ENCODE measurements at regions not wholly inside any gene's neighbourhood (a gene's known extent, or its start where the extent isn't known, plus 50 kb on each side); places are given as distances from the start of the nearest gene placed in this dataset.

DNA sequence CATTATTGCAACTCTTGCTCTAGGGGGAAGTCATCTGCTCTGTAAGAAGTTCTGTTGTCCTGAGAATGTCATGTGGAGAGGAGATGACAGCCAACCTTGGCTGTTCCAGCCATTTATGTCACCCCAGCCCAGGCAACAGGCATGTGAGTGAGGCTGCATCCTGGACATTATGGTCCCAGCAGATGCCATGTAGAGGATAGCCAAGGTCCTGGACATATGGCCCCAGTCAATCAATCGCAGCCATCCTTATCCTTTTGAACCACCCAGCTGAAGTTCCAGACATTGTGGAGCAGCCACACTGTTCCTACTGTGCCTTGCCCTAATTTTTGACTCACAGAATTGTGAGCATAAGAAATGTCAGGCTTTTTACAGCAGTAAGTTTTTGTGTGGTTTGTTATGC is 84.9 kb downstream of the AVPR1A start:
- Histone ChIP-seq H3K36me3 (replicated peaks in 1 of 2; ENCODE audit: control insufficient read depth in 2 of 2, insufficient read depth in 2 of 2, low read length in 2 of 2) (no peaks in the 10 kb centered on the region), H2AFZ (ENCODE audit: low read length) (no peak overlapping the region), H3K4me3 (ENCODE audit: low read length in 2 of 2) (no peak overlapping the region), H3K27ac (replicated peaks; ENCODE audit: low read length) (no peak overlapping the region), H3K14ac (ENCODE audit: low read length) (no peak overlapping the region), H4K8ac (ENCODE audit: low read depth, low read length) (no peak overlapping the region), H3K18ac (ENCODE audit: low read length) (no peak overlapping the region), H2BK120ac (ENCODE audit: low read depth, low read length) (no peak overlapping the region), H2AK5ac (ENCODE audit: low read depth, low read length) (no peak overlapping the region), H2BK12ac (ENCODE audit: low read length) (no peak overlapping the region), H3K4me2 (ENCODE audit: insufficient read depth, low read length, poor library complexity, severe bottlenecking) (no peak overlapping the region), H3K4ac (ENCODE audit: low read length) (no peak overlapping the region), H2BK5ac (ENCODE audit: low read length) (no peak overlapping the region), H3K23ac (ENCODE audit: low read depth, low read length, poor library complexity) (no peak overlapping the region), H3K4me1 (ENCODE audit: control insufficient read depth in 2 of 2, insufficient read depth in 1 of 2, low read depth in 1 of 2, low read length in 2 of 2) (peaks cover 0 to 2% of the 10 kb centered on the region in 2 donors), H4K91ac (ENCODE audit: low read depth, low read length, poor library complexity) (no peak overlapping the region), H2BK15ac (ENCODE audit: low read length) (no peak overlapping the region), H3K79me1 (ENCODE audit: low read depth, low read length) (no peaks in the 10 kb centered on the region), H3K27me3 (ENCODE audit: control insufficient read depth in 3 of 3, insufficient read depth in 3 of 3, low read depth in 1 of 3, low read length in 3 of 3) (no peaks in the 10 kb centered on the region), H3K9me3 (replicated peaks in 1 of 2; ENCODE audit: control insufficient read depth in 2 of 2, insufficient read depth in 1 of 2, low read depth in 1 of 2, low read length in 2 of 2) (no peaks in the 10 kb centered on the region), H3K9ac (ENCODE audit: low read depth, low read length, poor library complexity) (no peak overlapping the region)
- WGBS, 2 donors (ENCODE audit: extremely low coverage in 2 of 2, insufficient read length in 2 of 2, insufficient replicate concordance in 1 of 2): no CpG with 5 or more reads among the region's 1 CpG
- no peak for DNase-seq (ENCODE audit: low spot score)

GRCh38 chr12:63064080-63064479 is 86.9 kb downstream of the AVPR1A start:
- Histone ChIP-seq H3K27ac (replicated peaks; ENCODE audit: low read length) (no peak overlapping the region), H3K4me1 (ENCODE audit: control insufficient read depth in 2 of 2, insufficient read depth in 1 of 2, low read depth in 1 of 2, low read length in 2 of 2) (peaks cover 0 to 2% of the 10 kb centered on the region in 2 donors), H3K14ac (ENCODE audit: low read length) (no peak overlapping the region), H2AFZ (ENCODE audit: low read length) (no peak overlapping the region), H3K79me1 (ENCODE audit: low read depth, low read length) (no peaks in the 10 kb centered on the region), H2BK15ac (ENCODE audit: low read length) (no peak overlapping the region), H2BK120ac (ENCODE audit: low read depth, low read length) (no peak overlapping the region), H3K4me2 (ENCODE audit: insufficient read depth, low read length, poor library complexity, severe bottlenecking) (no peak overlapping the region), H3K4ac (ENCODE audit: low read length) (no peak overlapping the region), H3K27me3 (ENCODE audit: control insufficient read depth in 3 of 3, insufficient read depth in 3 of 3, low read depth in 1 of 3, low read length in 3 of 3) (no peaks in the 10 kb centered on the region), H2BK12ac (ENCODE audit: low read length) (no peak overlapping the region), H3K18ac (ENCODE audit: low read length) (no peak overlapping the region), H4K8ac (ENCODE audit: low read depth, low read length) (no peak overlapping the region), H3K36me3 (replicated peaks in 1 of 2; ENCODE audit: control insufficient read depth in 2 of 2, insufficient read depth in 2 of 2, low read length in 2 of 2) (no peaks in the 10 kb centered on the region), H3K4me3 (ENCODE audit: low read length in 2 of 2) (no peak overlapping the region), H4K91ac (ENCODE audit: low read depth, low read length, poor library complexity) (no peak overlapping the region), H2BK5ac (ENCODE audit: low read length) (no peak overlapping the region), H3K9ac (ENCODE audit: low read depth, low read length, poor library complexity) (no peak overlapping the region), H3K23ac (ENCODE audit: low read depth, low read length, poor library complexity) (no peak overlapping the region), H3K9me3 (replicated peaks in 1 of 2; ENCODE audit: control insufficient read depth in 2 of 2, insufficient read depth in 1 of 2, low read depth in 1 of 2, low read length in 2 of 2) (no peaks in the 10 kb centered on the region), H2AK5ac (ENCODE audit: low read depth, low read length) (no peak overlapping the region)
- DNase-seq (ENCODE audit: low spot score): no peak
- WGBS, 2 donors (ENCODE audit: extremely low coverage in 2 of 2, insufficient read length in 2 of 2, insufficient replicate concordance in 1 of 2): no CpG with 5 or more reads among the region's 1 CpG

DNA sequence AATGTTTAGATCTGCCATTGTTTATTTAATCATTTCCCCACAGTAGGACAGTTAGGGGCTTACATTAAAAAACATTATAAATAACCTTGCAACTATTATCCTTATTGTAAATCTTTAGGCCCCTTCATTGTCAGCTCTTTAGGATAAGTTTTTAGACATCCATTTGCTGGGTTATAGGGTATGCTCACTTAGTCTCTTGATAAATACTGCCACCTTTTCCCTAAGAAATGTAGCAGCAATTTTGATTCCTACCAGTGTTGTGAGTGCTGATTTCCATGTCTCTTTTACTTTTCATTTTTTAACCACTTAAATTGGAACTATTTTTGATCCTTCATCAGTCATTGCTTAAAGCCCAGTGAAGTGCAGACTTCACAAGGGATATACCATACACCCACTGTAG is 94.4 kb downstream of the AVPR1A start:
- Histone ChIP-seq H4K8ac (ENCODE audit: low read depth, low read length) (no peak overlapping the region), H2BK12ac (ENCODE audit: low read length) (no peak overlapping the region), H2BK5ac (ENCODE audit: low read length) (no peak overlapping the region), H3K4me1 (ENCODE audit: control insufficient read depth in 2 of 2, insufficient read depth in 1 of 2, low read depth in 1 of 2, low read length in 2 of 2) (no peaks in the 10 kb centered on the region), H3K4ac (ENCODE audit: low read length) (no peak overlapping the region), H3K79me1 (ENCODE audit: low read depth, low read length) (no peaks in the 10 kb centered on the region), H3K9me3 (replicated peaks in 1 of 2; ENCODE audit: control insufficient read depth in 2 of 2, insufficient read depth in 1 of 2, low read depth in 1 of 2, low read length in 2 of 2) (no peaks in the 10 kb centered on the region), H3K4me3 (ENCODE audit: low read length in 2 of 2) (no peak overlapping the region), H3K9ac (ENCODE audit: low read depth, low read length, poor library complexity) (no peak overlapping the region), H3K14ac (ENCODE audit: low read length) (no peak overlapping the region), H2AK5ac (ENCODE audit: low read depth, low read length) (no peak overlapping the region), H2BK120ac (ENCODE audit: low read depth, low read length) (no peak overlapping the region), H3K27me3 (ENCODE audit: control insufficient read depth in 3 of 3, insufficient read depth in 3 of 3, low read depth in 1 of 3, low read length in 3 of 3) (no peaks in the 10 kb centered on the region), H2BK15ac (ENCODE audit: low read length) (no peak overlapping the region), H3K4me2 (ENCODE audit: insufficient read depth, low read length, poor library complexity, severe bottlenecking) (no peak overlapping the region), H3K36me3 (replicated peaks in 1 of 2; ENCODE audit: control insufficient read depth in 2 of 2, insufficient read depth in 2 of 2, low read length in 2 of 2) (no peaks in the 10 kb centered on the region), H3K23ac (ENCODE audit: low read depth, low read length, poor library complexity) (no peak overlapping the region), H3K18ac (ENCODE audit: low read length) (no peak overlapping the region), H2AFZ (ENCODE audit: low read length) (no peak overlapping the region), H3K27ac (replicated peaks; ENCODE audit: low read length) (no peak overlapping the region), H4K91ac (ENCODE audit: low read depth, low read length, poor library complexity) (no peak overlapping the region)
- DNase-seq (ENCODE audit: low spot score): no peak

GRCh38 chr12:63052696-63053095 is 98.3 kb downstream of the AVPR1A start:
- H3K4ac ChIP-seq (ENCODE audit: low read length): no peak overlapping the region
- no peak overlapping the region for H3K18ac ChIP-seq (ENCODE audit: low read length)
- no peak overlapping the region for H3K27ac ChIP-seq (replicated peaks; ENCODE audit: low read length)
- no peaks in the 10 kb centered on the region for H3K27me3 ChIP-seq (ENCODE audit: control insufficient read depth in 3 of 3, insufficient read depth in 3 of 3, low read depth in 1 of 3, low read length in 3 of 3)
- H4K8ac ChIP-seq (ENCODE audit: low read depth, low read length): no peak overlapping the region
- no peaks in the 10 kb centered on the region for H3K4me1 ChIP-seq (ENCODE audit: control insufficient read depth in 2 of 2, insufficient read depth in 1 of 2, low read depth in 1 of 2, low read length in 2 of 2)
- H3K79me1 ChIP-seq (ENCODE audit: low read depth, low read length): no peaks in the 10 kb centered on the region
- H3K4me2 ChIP-seq (ENCODE audit: insufficient read depth, low read length, poor library complexity, severe bottlenecking): no peak overlapping the region
- no peak overlapping the region for H3K9ac ChIP-seq (ENCODE audit: low read depth, low read length, poor library complexity)
- H3K23ac ChIP-seq (ENCODE audit: low read depth, low read length, poor library complexity): no peak overlapping the region
- no peak for DNase-seq (ENCODE audit: low spot score)
- H4K91ac ChIP-seq (ENCODE audit: low read depth, low read length, poor library complexity): no peak overlapping the region
- no peak overlapping the region for H3K14ac ChIP-seq (ENCODE audit: low read length)
- no peak overlapping the region for H2BK120ac ChIP-seq (ENCODE audit: low read depth, low read length)
- no peak overlapping the region for H2BK15ac ChIP-seq (ENCODE audit: low read length)
- H2AFZ ChIP-seq (ENCODE audit: low read length): no peak overlapping the region
- no peaks in the 10 kb centered on the region for H3K36me3 ChIP-seq (replicated peaks in 1 of 2; ENCODE audit: control insufficient read depth in 2 of 2, insufficient read depth in 2 of 2, low read length in 2 of 2)
- H2BK12ac ChIP-seq (ENCODE audit: low read length): no peak overlapping the region
- H2AK5ac ChIP-seq (ENCODE audit: low read depth, low read length): no peak overlapping the region
- H3K4me3 ChIP-seq (ENCODE audit: low read length in 2 of 2): no peak overlapping the region
- H3K9me3 ChIP-seq (replicated peaks in 1 of 2; ENCODE audit: control insufficient read depth in 2 of 2, insufficient read depth in 1 of 2, low read depth in 1 of 2, low read length in 2 of 2): no peaks in the 10 kb centered on the region
- H2BK5ac ChIP-seq (ENCODE audit: low read length): no peak overlapping the region
